ENCODE measurements at regions not wholly inside any gene's neighbourhood (a gene's known extent, or its start where the extent isn't known, plus 50 kb on each side); places are given as distances from the start of the nearest gene placed in this dataset.

DNA sequence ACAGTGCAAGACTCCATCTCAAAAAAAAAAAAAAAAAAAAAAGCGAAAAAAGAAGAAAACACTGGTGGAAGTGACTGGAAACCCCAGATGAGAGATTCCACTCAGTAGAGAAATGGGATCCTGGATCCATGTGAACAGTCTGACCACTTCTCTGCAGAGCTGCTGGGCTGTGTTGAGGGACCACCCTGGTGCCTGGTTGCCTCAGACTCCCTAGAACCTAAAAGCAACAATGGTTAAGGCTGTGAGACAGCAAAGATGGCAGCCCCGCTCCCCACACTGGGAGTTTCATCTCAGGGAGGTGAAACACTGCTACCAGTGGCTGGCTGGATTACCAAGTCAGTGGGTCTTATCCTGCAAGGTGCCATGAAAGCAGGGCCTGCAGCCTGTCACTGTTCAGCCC, 152.8 kb upstream of the ARSJ start:
- TF ChIP-seq, protein P1, sequence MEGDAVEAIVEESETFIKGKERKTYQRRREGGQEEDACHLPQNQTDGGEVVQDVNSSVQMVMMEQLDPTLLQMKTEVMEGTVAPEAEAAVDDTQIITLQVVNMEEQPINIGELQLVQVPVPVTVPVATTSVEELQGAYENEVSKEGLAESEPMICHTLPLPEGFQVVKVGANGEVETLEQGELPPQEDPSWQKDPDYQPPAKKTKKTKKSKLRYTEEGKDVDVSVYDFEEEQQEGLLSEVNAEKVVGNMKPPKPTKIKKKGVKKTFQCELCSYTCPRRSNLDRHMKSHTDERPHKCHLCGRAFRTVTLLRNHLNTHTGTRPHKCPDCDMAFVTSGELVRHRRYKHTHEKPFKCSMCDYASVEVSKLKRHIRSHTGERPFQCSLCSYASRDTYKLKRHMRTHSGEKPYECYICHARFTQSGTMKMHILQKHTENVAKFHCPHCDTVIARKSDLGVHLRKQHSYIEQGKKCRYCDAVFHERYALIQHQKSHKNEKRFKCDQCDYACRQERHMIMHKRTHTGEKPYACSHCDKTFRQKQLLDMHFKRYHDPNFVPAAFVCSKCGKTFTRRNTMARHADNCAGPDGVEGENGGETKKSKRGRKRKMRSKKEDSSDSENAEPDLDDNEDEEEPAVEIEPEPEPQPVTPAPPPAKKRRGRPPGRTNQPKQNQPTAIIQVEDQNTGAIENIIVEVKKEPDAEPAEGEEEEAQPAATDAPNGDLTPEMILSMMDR (IDR thresholded peaks at IDR 0.05), result no peak
- TF ChIP-seq EP300 (IDR thresholded peaks at IDR 0.05; ENCODE audit: low read depth) (no peak), POLR2A (IDR thresholded peaks at IDR 0.05) (no peak), POLR2AphosphoS5 (IDR thresholded peaks at IDR 0.05) (no peak)

Measured in transverse colon (tissue), 4 donors.